Upper lobe of left lung (tissue), 4 donors: ENCODE measurements at regions not wholly inside any gene's neighbourhood (a gene's known extent, or its start where the extent isn't known, plus 50 kb on each side); places are given as distances from the start of the nearest gene placed in this dataset.
"Not testable (repeated sequence)": the region's sequence is repeated elsewhere in the genome, so short reads cannot be mapped to it uniquely, and the experiment has no call there.

Source experiments
- EP300 ChIP-seq, 4 donors: sonication (generic); formaldehyde crosslinking; IDR thresholded peaks; one replicate each; pipeline ENCODE4 v1.5.1; 2017; ENCODE audit warnings: antibody characterized with exemption in 4 of 4, control low read depth in 2 of 4
- POLR2A ChIP-seq, 4 donors: fragments of 450-650 bp; IDR thresholded peaks; one replicate each; pipeline ENCODE4 v1.5.1; 2016 to 2017; ENCODE audit warnings: antibody characterized with exemption in 4 of 4, mild to moderate bottlenecking in 2 of 4
- POLR2AphosphoS5 ChIP-seq, 2 donors: sonication (generic); formaldehyde crosslinking; IDR thresholded peaks; one replicate each; pipeline ENCODE4 v1.5.1; 2017; ENCODE audit warnings: antibody characterized with exemption in 2 of 2
- TF ChIP-seq, protein P1 (sequence below), 6 experiments: fragments of 450-650 bp in 4 of 6; fragments of 200-600 bp in 2 of 6; sonication (generic) in 2 of 6; IDR thresholded peaks; one replicate each; pipeline ENCODE4 v1.5.1; 2016 to 2019; ENCODE audit warnings: antibody characterized with exemption in 6 of 6

DNA sequence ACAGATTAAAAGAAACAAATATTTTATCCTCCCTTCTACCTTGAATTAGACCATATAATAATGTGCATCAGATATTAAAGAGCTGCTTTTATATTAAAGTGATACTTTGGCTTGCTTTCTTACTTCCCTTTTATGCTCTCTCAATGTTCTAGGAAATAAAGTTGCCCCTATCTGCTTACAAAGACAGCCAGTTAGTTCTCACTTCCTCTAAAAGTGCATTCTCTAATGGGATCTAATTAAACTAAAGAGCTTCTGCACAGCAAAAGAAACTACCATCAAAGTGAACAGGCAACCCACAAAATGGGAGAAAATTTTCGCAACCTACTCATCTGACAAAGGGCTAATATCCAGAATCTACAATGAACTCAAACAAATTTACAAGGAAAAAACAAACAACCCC is 224.1 kb upstream of the CADM2 start:
- TF ChIP-seq, protein P1, sequence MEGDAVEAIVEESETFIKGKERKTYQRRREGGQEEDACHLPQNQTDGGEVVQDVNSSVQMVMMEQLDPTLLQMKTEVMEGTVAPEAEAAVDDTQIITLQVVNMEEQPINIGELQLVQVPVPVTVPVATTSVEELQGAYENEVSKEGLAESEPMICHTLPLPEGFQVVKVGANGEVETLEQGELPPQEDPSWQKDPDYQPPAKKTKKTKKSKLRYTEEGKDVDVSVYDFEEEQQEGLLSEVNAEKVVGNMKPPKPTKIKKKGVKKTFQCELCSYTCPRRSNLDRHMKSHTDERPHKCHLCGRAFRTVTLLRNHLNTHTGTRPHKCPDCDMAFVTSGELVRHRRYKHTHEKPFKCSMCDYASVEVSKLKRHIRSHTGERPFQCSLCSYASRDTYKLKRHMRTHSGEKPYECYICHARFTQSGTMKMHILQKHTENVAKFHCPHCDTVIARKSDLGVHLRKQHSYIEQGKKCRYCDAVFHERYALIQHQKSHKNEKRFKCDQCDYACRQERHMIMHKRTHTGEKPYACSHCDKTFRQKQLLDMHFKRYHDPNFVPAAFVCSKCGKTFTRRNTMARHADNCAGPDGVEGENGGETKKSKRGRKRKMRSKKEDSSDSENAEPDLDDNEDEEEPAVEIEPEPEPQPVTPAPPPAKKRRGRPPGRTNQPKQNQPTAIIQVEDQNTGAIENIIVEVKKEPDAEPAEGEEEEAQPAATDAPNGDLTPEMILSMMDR (IDR thresholded peaks at IDR 0.05) = not testable (repeated sequence)
- TF ChIP-seq POLR2AphosphoS5, POLR2A, EP300 (IDR thresholded peaks at IDR 0.05): not testable (repeated sequence)
